ENCODE measurements at regions not wholly inside any gene's neighbourhood (a gene's known extent, or its start where the extent isn't known, plus 50 kb on each side); places are given as distances from the start of the nearest gene placed in this dataset.

DNA sequence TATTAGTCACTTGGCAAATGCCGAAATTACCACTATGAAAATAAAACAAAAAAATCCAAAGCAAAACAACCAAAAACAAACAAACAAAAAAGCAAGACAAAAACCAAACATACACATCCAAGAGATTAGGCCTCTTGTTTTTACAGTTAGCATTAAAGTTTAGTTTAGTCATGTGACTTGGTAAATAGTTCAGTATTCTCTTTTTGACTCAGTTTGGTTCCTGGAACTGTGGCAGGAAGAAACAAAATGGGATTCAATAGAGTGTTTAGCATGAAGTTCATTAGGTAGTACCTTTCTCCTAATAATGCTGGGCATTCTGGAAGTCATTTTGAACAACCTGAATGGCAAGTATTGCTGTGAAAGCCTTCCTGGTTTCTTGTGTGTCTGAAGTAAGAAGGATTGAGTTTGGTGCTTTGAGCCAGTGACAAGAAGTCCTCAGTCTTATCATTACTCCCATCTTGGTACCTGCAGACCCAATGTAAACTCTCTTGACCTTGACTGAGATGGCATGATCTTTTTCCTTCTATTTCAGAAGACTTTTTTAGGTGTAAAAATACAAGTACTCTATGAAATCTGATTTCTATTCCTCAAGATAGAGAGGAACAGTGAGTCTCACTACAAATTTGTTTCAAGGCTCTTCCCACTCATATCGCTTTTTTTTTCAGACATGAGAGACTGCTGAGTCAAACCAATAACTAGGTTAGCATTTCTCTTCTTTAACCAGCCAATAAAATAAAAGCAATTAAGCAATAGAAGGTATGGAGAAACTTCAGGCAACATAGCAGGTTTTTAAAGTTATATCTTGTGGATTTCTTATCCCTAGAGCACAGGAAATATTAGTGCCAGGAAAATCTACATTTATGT is 223.6 kb upstream of the PREP start:
- Mint-ChIP-seq H3K27me3 (peaks cover 12% of the 10 kb centered on the region), H3K9me3 (no peaks in the 10 kb centered on the region), H3K4me1 (peaks cover 9% of the 10 kb centered on the region), H3K27ac (no peak overlapping the region), H3K36me3 (no peaks in the 10 kb centered on the region), H3K4me3 (no peak overlapping the region)
- no peak for DNase-seq

DNA sequence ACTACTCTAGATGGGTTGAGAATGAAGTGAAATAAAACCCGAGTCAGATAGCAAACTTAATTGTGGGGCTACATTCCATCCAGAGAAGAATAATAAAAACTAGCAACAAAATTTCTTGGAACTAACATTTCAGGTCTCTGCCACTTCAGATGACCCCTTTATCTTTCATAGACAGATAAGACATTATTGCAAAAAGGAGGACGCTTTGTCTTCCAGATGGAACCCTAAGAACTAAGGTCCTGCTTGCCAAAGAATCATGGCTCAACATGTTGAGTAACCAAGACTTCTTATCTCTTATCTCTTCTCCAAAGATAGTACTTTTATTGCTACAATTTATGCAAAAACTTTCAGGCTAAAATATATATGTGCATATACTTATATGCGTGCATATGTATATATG is 221.1 kb upstream of the PREP start:
- peaks cover 12% of the 10 kb centered on the region for H3K4me1 Mint-ChIP-seq
- no peaks in the 10 kb centered on the region for H3K36me3 Mint-ChIP-seq
- no peak overlapping the region for H3K4me3 Mint-ChIP-seq
- no peak overlapping the region for H3K27ac Mint-ChIP-seq
- no peak for DNase-seq
- no peaks in the 10 kb centered on the region for H3K9me3 Mint-ChIP-seq
- H3K27me3 Mint-ChIP-seq = peaks cover 5% of the 10 kb centered on the region

DNA sequence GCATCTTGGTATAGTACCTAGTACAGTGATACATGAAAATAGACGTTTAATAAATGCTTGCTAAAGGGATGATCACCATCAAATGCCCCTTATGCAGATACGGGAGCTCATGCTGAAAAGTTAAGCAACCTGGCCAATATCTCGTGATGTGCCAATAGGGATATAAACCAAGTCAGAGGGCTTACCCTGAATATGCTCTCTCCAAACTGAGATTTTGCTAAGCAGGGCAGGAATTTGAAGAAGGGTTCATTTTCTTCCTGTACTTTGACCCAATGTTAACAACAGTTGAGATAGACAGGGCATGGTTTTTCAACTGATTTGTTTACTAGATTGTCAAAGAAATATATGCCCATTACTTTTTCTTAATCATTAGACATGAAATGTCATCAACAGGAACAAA is 219.3 kb upstream of the PREP start:
- no peak overlapping the region for H3K4me3 Mint-ChIP-seq
- no peaks in the 10 kb centered on the region for H3K36me3 Mint-ChIP-seq

DNA sequence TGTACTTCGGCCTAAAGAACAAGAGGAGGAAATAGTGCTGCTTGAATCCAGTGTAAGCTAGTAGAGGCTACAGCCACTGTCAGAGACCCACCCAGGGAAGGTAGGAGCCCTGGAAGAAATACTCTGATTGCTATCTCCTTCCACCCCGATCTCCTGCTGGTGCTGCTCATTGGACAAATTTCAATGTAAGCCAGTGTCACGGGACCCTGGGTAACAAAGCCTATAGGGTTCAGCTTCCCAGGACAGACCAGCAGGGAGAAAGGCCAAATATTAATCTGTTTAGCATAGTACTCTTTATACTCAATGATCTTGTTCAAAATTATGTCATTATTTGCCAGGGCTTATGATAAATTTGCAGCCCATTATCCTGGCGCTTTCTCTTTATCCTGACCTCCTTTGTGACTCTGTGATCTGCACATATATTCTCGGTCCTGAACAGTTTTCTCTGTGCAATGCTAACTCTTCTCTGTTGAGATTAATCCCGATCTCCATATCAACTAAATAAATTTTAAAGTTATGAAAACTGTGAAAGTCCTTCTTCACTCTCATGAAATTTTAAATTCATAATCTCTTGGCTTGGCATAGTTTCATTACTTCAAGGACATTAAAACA is 218.8 kb upstream of the PREP start:
- Mint-ChIP-seq H3K4me1 (peaks cover 10% of the 10 kb centered on the region), H3K27me3 (no peaks in the 10 kb centered on the region), H3K27ac (no peak overlapping the region), H3K4me3 (no peak overlapping the region), H3K36me3 (no peaks in the 10 kb centered on the region), H3K9me3 (no peaks in the 10 kb centered on the region)
- DNase-seq = no peak

More for the DNA sequence above, 219.3 kb upstream of the PREP start:
- H3K9me3 Mint-ChIP-seq = no peaks in the 10 kb centered on the region
- no peak for DNase-seq
- peaks cover 12% of the 10 kb centered on the region for H3K4me1 Mint-ChIP-seq
- no peaks in the 10 kb centered on the region for H3K27me3 Mint-ChIP-seq
- H3K27ac Mint-ChIP-seq = no peak overlapping the region

DNA sequence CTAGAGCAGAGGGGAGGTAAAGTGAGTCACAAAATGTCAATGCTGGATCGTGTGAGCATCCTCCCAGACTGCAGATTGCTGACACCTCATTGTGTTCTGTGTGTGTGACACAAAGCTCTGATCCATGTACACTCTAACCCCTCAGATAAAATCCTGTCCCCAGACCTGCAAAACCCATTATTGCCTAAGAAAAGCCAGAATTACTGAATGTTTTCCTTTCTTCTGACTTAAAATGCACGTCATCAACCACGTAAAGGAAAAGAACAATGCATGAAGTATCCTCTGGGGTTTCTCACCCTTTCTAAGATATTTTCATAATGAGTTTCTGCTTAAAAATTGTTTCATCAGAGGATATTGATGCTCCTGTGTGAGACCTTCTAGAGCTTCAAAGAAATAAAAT is 218.0 kb upstream of the PREP start:
- Mint-ChIP-seq H3K27me3 (no peaks in the 10 kb centered on the region), H3K36me3 (no peaks in the 10 kb centered on the region), H3K4me1 (peaks cover 7% of the 10 kb centered on the region), H3K9me3 (no peaks in the 10 kb centered on the region), H3K27ac (peak overlapping the region; percentile 3), H3K4me3 (no peak overlapping the region)
- DNase-seq = no peak

DNA sequence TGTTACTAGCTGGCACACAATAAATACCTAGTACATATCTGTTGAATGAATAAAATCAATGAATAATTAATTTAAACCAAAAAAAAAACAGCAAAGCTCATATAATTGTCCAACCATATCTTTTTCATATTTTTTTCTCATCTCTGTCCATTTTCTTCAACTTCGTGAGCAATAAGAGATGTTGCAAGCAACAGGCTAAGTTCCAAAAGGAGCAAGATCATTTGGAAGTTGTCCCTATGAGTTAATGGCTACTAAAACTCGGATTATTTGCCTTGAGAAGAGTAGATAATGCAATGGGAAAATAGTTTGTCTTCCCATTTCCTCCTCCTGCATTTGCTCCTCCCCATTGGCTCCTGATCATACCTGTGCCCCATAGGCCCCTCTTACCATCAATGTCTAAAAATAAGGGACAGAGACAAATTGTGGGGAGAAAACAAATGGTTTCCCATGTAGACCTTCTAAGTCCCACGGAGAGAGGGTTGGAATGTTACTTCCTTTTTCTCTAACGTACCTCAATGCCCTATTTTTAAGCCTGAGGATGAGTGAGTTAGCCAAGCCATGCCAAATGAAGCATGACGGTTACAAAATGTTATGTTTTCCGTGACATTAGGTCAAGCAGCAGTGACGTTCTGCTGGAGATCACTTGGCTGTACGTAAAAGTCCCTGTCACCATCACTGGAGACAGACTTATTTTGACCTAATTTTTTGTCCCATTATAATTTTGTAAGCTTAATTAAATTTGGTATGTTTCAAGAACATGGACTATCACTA is 217.3 kb upstream of the PREP start:
- H3K4me1 Mint-ChIP-seq = peaks cover 7% of the 10 kb centered on the region
- H3K27me3 Mint-ChIP-seq = no peaks in the 10 kb centered on the region
- H3K27ac Mint-ChIP-seq = no peak overlapping the region
- no peaks in the 10 kb centered on the region for H3K9me3 Mint-ChIP-seq
- no peaks in the 10 kb centered on the region for H3K36me3 Mint-ChIP-seq
- no peak overlapping the region for H3K4me3 Mint-ChIP-seq
- DNase-seq = no peak

DNA sequence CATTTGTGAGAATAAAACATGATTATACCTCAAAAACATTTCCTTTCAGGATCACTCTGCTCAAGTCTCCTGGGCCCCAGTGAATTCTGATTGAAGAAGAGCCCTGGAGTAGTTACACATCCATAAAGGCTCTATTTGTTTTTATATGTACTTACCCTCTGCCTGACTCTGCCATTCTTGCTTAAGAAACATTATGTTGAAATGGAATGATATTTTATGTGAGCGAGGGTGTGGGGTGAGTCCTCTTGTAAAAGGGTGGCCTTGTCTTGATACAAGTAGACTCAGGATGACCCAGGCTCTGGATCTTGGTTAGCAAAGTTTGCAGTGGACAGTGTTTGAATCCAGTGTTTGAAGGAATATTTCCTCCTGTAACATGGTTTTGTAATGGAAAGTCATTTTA is 215.4 kb upstream of the PREP start:
- Mint-ChIP-seq H3K4me1 (peaks cover 7% of the 10 kb centered on the region), H3K27ac (no peak overlapping the region), H3K4me3 (no peak overlapping the region), H3K36me3 (no peaks in the 10 kb centered on the region), H3K9me3 (no peaks in the 10 kb centered on the region), H3K27me3 (no peaks in the 10 kb centered on the region)
- no peak for DNase-seq

DNA sequence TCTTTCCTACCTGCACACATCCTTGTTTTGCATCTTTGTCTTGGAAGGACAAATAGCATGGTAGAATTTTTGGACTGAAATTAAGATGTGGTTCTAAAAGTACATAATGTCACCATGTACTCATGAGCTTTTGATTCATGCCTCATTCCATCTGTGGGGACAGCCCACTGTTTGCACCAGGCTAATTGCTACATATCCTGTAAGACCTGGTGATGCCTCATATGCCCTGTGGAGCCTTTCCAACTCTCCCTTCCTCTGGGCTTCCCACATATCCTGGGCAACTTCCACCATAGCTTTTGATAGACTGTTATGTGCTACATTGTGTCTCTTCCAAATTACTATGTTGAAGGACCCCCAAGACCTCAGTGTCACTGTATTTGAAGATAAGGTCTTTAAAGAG is 213.6 kb upstream of the PREP start:
- Mint-ChIP-seq H3K9me3 (no peaks in the 10 kb centered on the region), H3K27me3 (peaks cover 5% of the 10 kb centered on the region), H3K27ac (no peak overlapping the region), H3K36me3 (no peaks in the 10 kb centered on the region), H3K4me3 (no peak overlapping the region), H3K4me1 (peaks cover 3% of the 10 kb centered on the region)
- no peak for DNase-seq

DNA sequence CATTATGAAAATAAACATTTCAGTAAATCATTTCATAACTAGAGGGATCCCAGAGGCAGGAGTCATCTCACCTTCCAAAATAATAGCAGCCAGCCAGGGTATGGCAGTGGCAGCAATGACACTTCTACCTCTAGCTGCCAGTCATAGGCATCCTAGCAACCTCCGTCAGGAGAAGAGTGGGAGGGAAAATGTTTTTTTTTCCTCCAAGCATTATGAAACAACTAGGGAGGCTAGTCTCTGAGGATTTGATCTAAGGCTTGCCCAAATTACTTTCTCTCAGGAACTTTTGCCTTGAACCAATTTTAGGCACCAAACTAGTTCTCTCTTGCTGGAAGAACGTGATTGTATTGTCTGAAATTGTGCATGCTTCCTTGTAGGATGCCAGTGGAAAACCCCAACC is 208.7 kb upstream of the PREP start:
- H3K4me3 Mint-ChIP-seq = no peak overlapping the region
- H3K4me1 Mint-ChIP-seq = peaks cover 5% of the 10 kb centered on the region

DNA sequence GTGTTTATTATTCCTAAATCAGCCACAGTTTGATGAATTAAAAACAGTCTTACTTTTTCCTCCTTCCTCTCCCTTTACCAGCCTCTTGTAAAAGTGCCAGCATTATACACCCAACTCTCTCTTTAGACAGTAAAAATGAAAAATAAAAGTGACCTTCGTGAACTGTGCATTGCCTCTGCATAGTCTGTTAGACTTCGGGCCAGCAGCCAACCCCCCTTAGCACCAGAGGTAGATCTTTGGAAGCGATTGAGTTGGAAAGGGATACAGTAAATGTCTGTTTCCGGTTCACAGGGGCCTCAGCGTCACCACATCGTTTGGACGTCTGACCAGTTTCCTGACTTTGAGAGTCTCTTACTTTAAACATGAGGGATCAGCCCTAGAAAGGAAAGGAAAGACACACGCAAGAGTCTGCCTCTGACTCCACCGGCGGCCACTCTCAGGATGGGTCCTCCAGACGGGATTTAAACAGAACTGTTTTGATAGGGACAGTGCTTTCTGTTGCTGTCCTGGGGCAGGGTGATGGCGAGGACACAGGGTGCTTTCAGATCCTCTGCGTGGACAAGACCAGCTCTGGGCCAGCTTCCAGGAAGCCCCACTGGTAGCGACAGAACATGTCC is 206.6 kb upstream of the PREP start:
- Mint-ChIP-seq H3K27ac (no peak overlapping the region), H3K36me3 (no peaks in the 10 kb centered on the region), H3K4me3 (no peak overlapping the region)

More for the DNA sequence above, 208.7 kb upstream of the PREP start:
- Mint-ChIP-seq H3K36me3 (no peaks in the 10 kb centered on the region), H3K27me3 (peaks cover 26% of the 10 kb centered on the region), H3K9me3 (no peaks in the 10 kb centered on the region), H3K27ac (no peak overlapping the region)
- no peak for DNase-seq

DNA sequence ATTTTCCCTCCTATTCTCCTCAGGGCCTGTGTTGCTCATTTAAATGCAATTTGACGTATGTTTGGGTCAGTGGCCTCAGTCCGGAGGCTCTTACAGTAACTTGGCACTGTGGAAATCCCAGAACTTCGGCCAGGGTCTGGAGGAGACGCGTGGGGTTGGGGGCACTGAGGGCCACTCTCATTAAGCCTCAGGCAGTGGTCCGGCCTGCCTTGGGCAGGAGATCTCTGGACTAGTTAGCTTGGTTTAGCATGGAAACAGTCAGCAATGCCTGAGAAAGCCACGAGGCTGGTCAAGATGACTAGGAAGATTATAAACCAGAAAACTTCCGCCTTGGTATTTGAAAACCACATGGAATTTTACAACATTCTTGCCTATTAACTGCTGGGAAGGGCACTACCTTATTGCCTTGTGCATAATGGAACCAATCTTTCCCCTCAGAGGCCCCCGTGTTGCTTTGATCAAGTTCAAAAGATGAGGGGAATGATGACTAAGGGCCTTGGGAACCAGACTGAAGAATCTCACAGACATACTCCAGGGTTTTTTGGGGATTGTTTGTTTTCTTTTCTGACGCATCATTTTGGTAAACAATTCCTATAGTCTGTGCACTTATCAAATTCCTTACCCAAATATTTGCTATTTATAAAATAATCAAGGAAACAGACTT is 206.0 kb upstream of the PREP start:
- Mint-ChIP-seq H3K4me3 (no peak overlapping the region), H3K36me3 (no peaks in the 10 kb centered on the region), H3K27me3 (peaks cover 34% of the 10 kb centered on the region), H3K4me1 (peaks cover 5% of the 10 kb centered on the region), H3K27ac (no peak overlapping the region), H3K9me3 (no peaks in the 10 kb centered on the region)
- DNase-seq = no peak

More for the DNA sequence above, 206.6 kb upstream of the PREP start:
- DNase-seq = no peak
- peaks cover 31% of the 10 kb centered on the region for H3K27me3 Mint-ChIP-seq
- peaks cover 5% of the 10 kb centered on the region for H3K4me1 Mint-ChIP-seq
- H3K9me3 Mint-ChIP-seq = no peaks in the 10 kb centered on the region

DNA sequence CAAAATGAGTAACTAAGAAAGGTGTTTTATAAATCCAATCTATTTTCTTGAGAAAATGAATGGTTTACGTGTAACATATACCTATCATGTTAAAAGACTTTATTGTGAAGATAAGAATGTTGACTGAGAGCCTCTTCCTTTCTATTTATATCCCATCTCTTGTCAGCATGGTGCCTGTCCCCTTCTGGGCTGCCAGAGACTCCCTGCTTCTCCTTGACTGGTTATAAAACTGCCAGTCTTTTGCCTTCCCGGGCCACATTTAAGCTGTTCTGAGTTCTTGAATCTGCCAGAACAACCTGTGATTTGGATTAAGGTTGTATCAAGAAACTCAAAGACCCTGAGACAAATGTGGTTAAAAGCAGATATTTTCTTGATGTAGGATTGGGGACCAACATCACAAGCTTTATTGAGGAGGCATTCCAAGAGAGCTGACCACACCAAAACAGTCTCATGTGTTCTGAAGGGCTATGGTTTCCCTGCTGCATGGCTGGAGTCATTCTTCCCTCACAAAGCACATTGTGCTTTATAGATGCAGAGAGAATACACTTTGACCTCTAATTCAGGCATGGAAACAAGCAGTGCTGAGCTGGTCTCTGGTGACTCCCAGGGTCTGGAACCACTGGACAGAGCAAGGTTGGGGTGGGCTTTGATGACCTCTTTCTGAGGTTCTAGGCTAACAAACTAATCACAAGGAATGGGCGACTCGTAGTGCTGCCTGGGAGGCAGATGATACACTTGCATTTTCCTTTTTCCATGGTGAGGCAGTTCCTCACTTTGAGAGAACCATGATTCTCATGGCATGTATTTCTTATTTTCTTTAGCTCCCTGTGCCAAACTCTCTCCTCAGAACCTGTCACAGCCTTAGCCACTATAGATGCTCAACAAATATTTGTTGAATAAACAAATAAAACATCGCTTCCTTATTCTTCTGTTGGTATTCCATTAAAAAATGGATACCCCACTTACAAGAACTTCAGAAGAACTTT is 205.0 kb upstream of the PREP start:
- Mint-ChIP-seq H3K36me3 (no peaks in the 10 kb centered on the region), H3K9me3 (no peaks in the 10 kb centered on the region), H3K4me1 (peaks cover 5% of the 10 kb centered on the region), H3K27ac (no peak overlapping the region), H3K27me3 (peaks cover 34% of the 10 kb centered on the region), H3K4me3 (no peak overlapping the region)
- no peak for DNase-seq

DNA sequence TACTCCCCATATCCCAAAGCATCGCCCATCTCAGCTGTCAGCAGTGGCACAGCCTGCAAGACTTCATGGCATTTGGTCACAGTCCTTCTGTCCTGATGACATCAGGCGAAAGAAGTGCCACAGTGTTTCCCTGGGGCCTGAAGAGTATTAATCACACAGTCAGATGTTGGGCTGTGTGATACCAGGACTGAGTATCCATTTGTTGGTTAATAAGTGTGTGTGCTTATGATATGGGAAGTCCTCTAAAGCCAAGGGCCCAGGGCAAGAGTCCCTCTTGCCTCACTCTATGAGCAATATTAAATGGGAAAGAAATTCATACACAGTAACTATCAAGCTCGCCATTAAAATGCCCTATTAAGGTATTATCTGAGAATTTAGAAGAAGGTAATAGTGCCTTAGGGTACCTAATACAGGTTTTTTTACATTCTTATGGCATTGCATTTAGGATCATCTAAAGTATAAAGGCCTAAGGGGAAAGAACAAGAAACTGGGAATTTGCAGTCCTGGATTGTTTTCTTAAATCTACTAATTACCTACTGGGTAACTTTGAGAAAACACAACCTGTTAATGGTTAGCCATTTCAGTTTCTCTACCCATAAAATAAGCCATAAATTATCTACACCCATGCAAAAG is 204.1 kb upstream of the PREP start:
- peaks cover 5% of the 10 kb centered on the region for H3K4me1 Mint-ChIP-seq
- no peak overlapping the region for H3K27ac Mint-ChIP-seq
- DNase-seq = no peak
- H3K9me3 Mint-ChIP-seq = no peaks in the 10 kb centered on the region
- H3K4me3 Mint-ChIP-seq = no peak overlapping the region
- H3K27me3 Mint-ChIP-seq = peaks cover 29% of the 10 kb centered on the region
- H3K36me3 Mint-ChIP-seq = no peaks in the 10 kb centered on the region

Data from activated naive CD8-positive, alpha-beta T cell treated with anti-CD3 and anti-CD28 coated beads for 36 hours (primary cell).